Naive thymus-derived CD8-positive, alpha-beta T cell (primary cell): ENCODE measurements at regions not wholly inside any gene's neighbourhood (a gene's known extent, or its start where the extent isn't known, plus 50 kb on each side); places are given as distances from the start of the nearest gene placed in this dataset.

ENCODE experiments used
- ATAC-seq, 2 donors: fragments of 150-1000 bp; cut with Tn5 transposase in 1 of 2; sonication (Bioruptor Pico), chemical (Tn5 transposase) in 1 of 2; 1 replicate in 1 of 2; 2 replicates in 1 of 2; pipeline ENCODE4 v1.10.0; 2021; ENCODE audit warnings: mild to moderate bottlenecking in 2 of 2, moderate library complexity in 2 of 2
- POLR2A ChIA-PET: fragments of 350-600 bp; sonication (Branson Sonifier 250); formaldehyde crosslinking; loops from one replicate; lab custom pipeline; 2021; ENCODE audit warnings: antibody characterized with exemption; lab: Charles Lee
- DNase-seq, 10 donors: peaks; one replicate each; pipeline versions ENCODE4 v3.0.0 to v3.0.0-alpha.2; 2020 to 2022
- H3K27ac Mint-ChIP-seq, 10 donors: one replicate each; pipeline ENCODE4 v1.8.0; 2020 to 2022; ENCODE audit warnings: mild to moderate bottlenecking in 10 of 10, mixed read lengths in 10 of 10, moderate library complexity in 4 of 10, inconsistent platforms in 1 of 10
- H3K27me3 Mint-ChIP-seq, 5 donors: one replicate each; pipeline ENCODE4 v1.8.0; 2021 to 2022; ENCODE audit warnings: mixed read lengths in 5 of 5
- H3K36me3 Mint-ChIP-seq, 3 donors: one replicate each; pipeline ENCODE4 v1.8.0; 2020 to 2022; ENCODE audit warnings: mixed read lengths in 3 of 3, mild to moderate bottlenecking in 2 of 3, inconsistent platforms in 1 of 3
- H3K4me1 Mint-ChIP-seq, 4 donors: one replicate each; pipeline ENCODE4 v1.8.0; 2021 to 2022; ENCODE audit warnings: mixed read lengths in 4 of 4
- H3K4me3 Mint-ChIP-seq, 10 donors: one replicate each; pipeline ENCODE4 v1.8.0; 2020 to 2022; ENCODE audit warnings: mild to moderate bottlenecking in 10 of 10, mixed read lengths in 10 of 10, moderate library complexity in 6 of 10, inconsistent platforms in 1 of 10
- H3K9me3 Mint-ChIP-seq, 9 donors: one replicate each; pipeline ENCODE4 v1.8.0; 2020 to 2022; ENCODE audit warnings: mixed read lengths in 9 of 9, mild to moderate bottlenecking in 3 of 9, inconsistent platforms in 1 of 9, moderate library complexity in 1 of 9

- Mint-ChIP-seq H3K4me3 (no peak overlapping the region), H3K36me3 (no peaks in the 10 kb centered on the region), H3K27ac (no peak overlapping the region), H3K27me3 (no peaks in the 10 kb centered on the region), H3K4me1 (no peaks in the 10 kb centered on the region), H3K9me3 (peaks cover 0 to 9% (median 0%) of the 10 kb centered on the region in 9 donors)
- no peak for DNase-seq
- ATAC-seq = no peak
- POLR2A ChIA-PET = no interaction called here
Measured at GRCh38 chr9:103068753-103069152, 73.6 kb downstream of the CYLC2 start.

DNA sequence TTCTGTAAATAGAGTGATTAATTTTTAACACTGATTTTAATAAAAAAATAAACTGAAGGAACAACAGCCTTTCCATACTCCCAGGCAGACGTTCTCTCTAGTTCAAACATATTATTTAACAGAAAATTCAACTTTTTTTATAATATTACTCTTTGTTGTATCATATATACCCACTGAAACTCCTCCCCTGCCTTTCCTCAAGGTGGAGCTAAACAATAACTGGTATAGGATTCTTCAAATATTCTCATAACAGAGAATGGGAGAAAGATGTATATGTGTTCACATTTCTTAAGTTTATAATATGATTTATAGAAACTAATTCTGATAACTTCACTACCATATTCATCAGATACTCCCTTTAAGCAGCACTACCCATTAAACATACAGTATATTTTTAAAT, 83.4 kb downstream of the CYLC2 start:
- no peaks in the 10 kb centered on the region for H3K4me1 Mint-ChIP-seq

DNA sequence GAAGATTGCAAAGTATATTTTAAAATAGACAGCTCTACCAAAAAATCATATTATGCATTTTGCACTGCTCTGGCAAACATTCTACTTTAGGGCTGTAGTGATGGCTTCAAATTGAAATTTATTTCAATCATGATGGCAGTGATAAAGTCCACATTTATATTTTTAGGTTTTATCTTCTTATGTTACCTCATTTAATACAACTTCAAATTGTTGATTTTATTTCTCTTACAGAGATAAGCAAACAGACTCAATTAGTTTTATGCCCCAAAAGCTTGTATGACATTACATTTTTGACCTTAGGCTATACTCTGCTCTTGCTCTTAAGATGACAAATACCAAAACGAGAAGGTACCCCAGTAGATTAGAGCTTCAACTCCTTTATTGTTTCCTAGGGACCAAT, 87.4 kb downstream of the CYLC2 start:
- H3K9me3 Mint-ChIP-seq = peaks cover 0 to 8% (median 0%) of the 10 kb centered on the region in 9 donors

More for the DNA sequence above, 83.4 kb downstream of the CYLC2 start:
- no peak overlapping the region for H3K4me3 Mint-ChIP-seq
- POLR2A ChIA-PET = no interaction called here
- ATAC-seq (no peak), DNase-seq (no peak)
- H3K36me3 Mint-ChIP-seq = no peaks in the 10 kb centered on the region
- no peaks in the 10 kb centered on the region for H3K27me3 Mint-ChIP-seq
- no peak overlapping the region for H3K27ac Mint-ChIP-seq
- H3K9me3 Mint-ChIP-seq = peaks cover 0 to 16% (median 6%) of the 10 kb centered on the region in 9 donors

DNA sequence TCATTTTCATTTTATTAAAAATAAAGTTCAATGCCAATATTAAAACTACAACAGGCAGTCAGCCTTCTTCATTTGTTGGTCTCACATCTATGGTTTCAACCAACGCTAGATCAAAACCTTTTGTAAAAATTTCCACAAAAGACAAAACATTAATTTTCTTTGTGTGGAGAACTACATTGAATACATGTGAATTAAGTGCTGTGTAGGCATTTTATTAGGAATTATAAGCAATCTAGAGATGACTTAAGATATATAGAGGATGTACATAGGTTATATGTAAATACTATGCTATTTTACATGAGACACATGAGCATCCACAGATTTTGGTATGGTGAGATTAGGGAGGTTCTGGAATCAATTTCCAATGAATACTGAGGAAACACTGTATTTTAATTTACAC, 94.2 kb downstream of the CYLC2 start:
- POLR2A ChIA-PET = no interaction called here
- Mint-ChIP-seq H3K27ac (no peak overlapping the region), H3K9me3 (peaks cover 0 to 6% (median 0%) of the 10 kb centered on the region in 9 donors), H3K4me1 (no peaks in the 10 kb centered on the region), H3K36me3 (no peaks in the 10 kb centered on the region), H3K4me3 (no peak overlapping the region), H3K27me3 (no peaks in the 10 kb centered on the region)
- no peak for ATAC-seq
- DNase-seq = no peak

More for the DNA sequence above, 87.4 kb downstream of the CYLC2 start:
- Mint-ChIP-seq H3K36me3 (no peaks in the 10 kb centered on the region), H3K4me1 (no peaks in the 10 kb centered on the region), H3K27ac (no peak overlapping the region), H3K27me3 (no peaks in the 10 kb centered on the region), H3K4me3 (no peak overlapping the region)
- POLR2A ChIA-PET = no interaction called here
- DNase-seq (no peak), ATAC-seq (no peak)

GRCh38 chr9:103104101-103104500, 109.0 kb downstream of the CYLC2 start:
- POLR2A ChIA-PET = no interaction called here
- Mint-ChIP-seq H3K4me3 (no peak overlapping the region), H3K9me3 (peaks cover 0 to 18% (median 5%) of the 10 kb centered on the region in 9 donors), H3K27ac (no peak overlapping the region), H3K27me3 (no peaks in the 10 kb centered on the region), H3K4me1 (no peaks in the 10 kb centered on the region), H3K36me3 (no peaks in the 10 kb centered on the region)
- DNase-seq (no peak), ATAC-seq (no peak)

GRCh38 chr9:103116246-103116645, 121.1 kb downstream of the CYLC2 start:
- ATAC-seq = no peak
- POLR2A ChIA-PET = no interaction called here
- no peak overlapping the region for H3K27ac Mint-ChIP-seq
- H3K9me3 Mint-ChIP-seq = peaks cover 0 to 12% (median 2%) of the 10 kb centered on the region in 9 donors
- no peaks in the 10 kb centered on the region for H3K27me3 Mint-ChIP-seq
- DNase-seq = no peak
- H3K36me3 Mint-ChIP-seq = no peaks in the 10 kb centered on the region
- no peak overlapping the region for H3K4me3 Mint-ChIP-seq
- no peaks in the 10 kb centered on the region for H3K4me1 Mint-ChIP-seq

- Mint-ChIP-seq H3K9me3 (peaks cover 7 to 45% (median 26%) of the 10 kb centered on the region in 9 donors), H3K36me3 (peaks cover 0 to 11% (median 2%) of the 10 kb centered on the region in 3 donors), H3K4me1 (no peaks in the 10 kb centered on the region), H3K4me3 (no peak overlapping the region), H3K27ac (no peak overlapping the region), H3K27me3 (no peaks in the 10 kb centered on the region)
- POLR2A ChIA-PET = no interaction called here
- DNase-seq = no peak
- ATAC-seq = no peak
Measured at GRCh38 chr9:103126494-103126893, 131.4 kb downstream of the CYLC2 start.

- Mint-ChIP-seq H3K4me1 (no peaks in the 10 kb centered on the region), H3K9me3 (peaks cover 0 to 10% (median under 1%) of the 10 kb centered on the region in 9 donors)
- POLR2A ChIA-PET = no interaction called here
Measured at GRCh38 chr9:103139891-103140290, 144.8 kb downstream of the CYLC2 start.

GRCh38 chr9:103152473-103152872, 157.3 kb downstream of the CYLC2 start:
- POLR2A ChIA-PET = no interaction called here
- Mint-ChIP-seq H3K4me1 (no peaks in the 10 kb centered on the region), H3K27me3 (no peaks in the 10 kb centered on the region), H3K9me3 (peaks cover 15 to 48% (median 21%) of the 10 kb centered on the region in 9 donors), H3K36me3 (peaks cover 0 to 7% (median 0%) of the 10 kb centered on the region in 3 donors), H3K27ac (no peak overlapping the region), H3K4me3 (no peak overlapping the region)
- DNase-seq = no peak
- no peak for ATAC-seq

More at GRCh38 chr9:103139891-103140290, 144.8 kb downstream of the CYLC2 start:
- Mint-ChIP-seq H3K36me3 (no peaks in the 10 kb centered on the region), H3K4me3 (no peak overlapping the region), H3K27ac (no peak overlapping the region), H3K27me3 (no peaks in the 10 kb centered on the region)
- DNase-seq = no peak
- ATAC-seq = no peak

DNA sequence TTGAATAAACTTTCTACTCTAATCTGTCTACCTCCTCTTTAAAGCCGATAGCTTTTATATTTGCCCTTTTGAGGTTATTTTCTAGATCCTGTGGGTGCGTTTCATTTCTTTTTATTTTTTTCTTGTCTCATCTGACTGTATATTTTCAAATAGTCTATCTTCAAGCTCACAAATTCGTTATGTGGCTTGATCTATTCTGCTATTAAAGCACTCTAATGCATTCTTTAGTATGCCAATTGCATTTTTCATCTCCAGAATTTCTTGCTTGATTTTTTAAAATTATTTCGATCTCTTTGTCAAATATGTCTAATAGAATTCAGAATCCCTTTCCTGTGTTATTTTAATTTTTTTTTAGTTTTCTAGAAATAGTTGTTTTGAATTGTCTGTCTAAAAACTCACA, 172.4 kb downstream of the CYLC2 start:
- POLR2A ChIA-PET = no interaction called here
- DNase-seq = no peak
- Mint-ChIP-seq H3K36me3 (peaks cover 0 to 14% (median 0%) of the 10 kb centered on the region in 3 donors), H3K9me3 (peaks cover 7 to 40% (median 17%) of the 10 kb centered on the region in 9 donors), H3K27ac (no peak overlapping the region), H3K4me1 (no peaks in the 10 kb centered on the region), H3K4me3 (no peak overlapping the region), H3K27me3 (no peaks in the 10 kb centered on the region)
- ATAC-seq = no peak

- H3K27ac Mint-ChIP-seq = no peak overlapping the region
- peaks cover 0 to 14% (median 0%) of the 10 kb centered on the region in 3 donors for H3K36me3 Mint-ChIP-seq
- no peak overlapping the region for H3K4me3 Mint-ChIP-seq
- POLR2A ChIA-PET = no interaction called here
- ATAC-seq = no peak
- no peaks in the 10 kb centered on the region for H3K4me1 Mint-ChIP-seq
- H3K9me3 Mint-ChIP-seq = peaks cover 7 to 40% (median 17%) of the 10 kb centered on the region in 9 donors
- no peak for DNase-seq
- no peaks in the 10 kb centered on the region for H3K27me3 Mint-ChIP-seq
Measured at GRCh38 chr9:103168254-103168653, 173.1 kb downstream of the CYLC2 start.

- no peak for ATAC-seq
- POLR2A ChIA-PET = no interaction called here
- H3K4me3 Mint-ChIP-seq = no peak overlapping the region
Measured at GRCh38 chr9:103169798-103170197, 174.7 kb downstream of the CYLC2 start.

GRCh38 chr9:103183701-103184171, 188.6 kb downstream of the CYLC2 start:
- ATAC-seq (no peak), DNase-seq (no peak)
- H3K27ac Mint-ChIP-seq = no peak overlapping the region
- H3K4me3 Mint-ChIP-seq = no peak overlapping the region
- H3K9me3 Mint-ChIP-seq = peaks cover 0 to 14% (median 4%) of the 10 kb centered on the region in 9 donors
- peaks cover 0 to 5% (median 0%) of the 10 kb centered on the region in 3 donors for H3K36me3 Mint-ChIP-seq
- H3K4me1 Mint-ChIP-seq = peaks cover 0 to 3% (median 0%) of the 10 kb centered on the region in 4 donors
- no peaks in the 10 kb centered on the region for H3K27me3 Mint-ChIP-seq
- POLR2A ChIA-PET = no interaction called here

More at GRCh38 chr9:103169798-103170197, 174.7 kb downstream of the CYLC2 start:
- Mint-ChIP-seq H3K27me3 (no peaks in the 10 kb centered on the region), H3K27ac (no peak overlapping the region), H3K36me3 (peaks cover 0 to 14% (median 0%) of the 10 kb centered on the region in 3 donors), H3K9me3 (peaks cover 10 to 40% (median 17%) of the 10 kb centered on the region in 9 donors), H3K4me1 (no peaks in the 10 kb centered on the region)
- DNase-seq = no peak

DNA sequence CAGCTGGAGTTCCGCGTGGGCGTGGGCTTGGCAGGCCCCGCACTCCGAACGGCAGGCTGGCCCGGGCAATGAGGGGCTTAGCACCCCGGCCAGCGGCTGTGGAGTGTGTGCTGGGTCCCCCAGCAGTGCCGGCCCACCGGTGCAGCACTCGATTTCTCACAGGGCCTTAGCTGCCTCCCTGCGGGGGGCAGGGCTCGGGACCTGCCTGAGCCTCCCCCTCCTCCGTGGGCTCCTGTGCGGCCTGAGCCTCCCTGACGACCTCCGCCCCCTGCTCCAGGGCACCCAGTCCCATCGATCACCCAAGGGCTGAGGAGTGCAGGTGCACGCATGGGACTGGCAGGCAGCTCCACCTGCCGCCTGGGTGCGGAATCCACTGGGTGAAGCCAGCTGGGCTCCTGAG, 191.8 kb downstream of the CYLC2 start:
- Mint-ChIP-seq H3K27me3 (no peaks in the 10 kb centered on the region), H3K4me3 (no peak overlapping the region), H3K4me1 (peaks cover 0 to 3% (median 0%) of the 10 kb centered on the region in 4 donors), H3K36me3 (peaks cover 0 to 5% (median 0%) of the 10 kb centered on the region in 3 donors), H3K9me3 (peaks cover 0 to 11% (median 4%) of the 10 kb centered on the region in 9 donors), H3K27ac (no peak overlapping the region)
- ATAC-seq (no peak), DNase-seq (no peak)
- POLR2A ChIA-PET = no interaction called here
